Uterus (tissue), 3 donors: ENCODE measurements at regions not wholly inside any gene's neighbourhood (a gene's known extent, or its start where the extent isn't known, plus 50 kb on each side); places are given as distances from the start of the nearest gene placed in this dataset.
"Not testable (repeated sequence)": the region's sequence is repeated elsewhere in the genome, so short reads cannot be mapped to it uniquely, and the experiment has no call there.

Source experiments
- DNase-seq, 2 donors: peaks; one replicate each; pipeline ENCODE4 v3.0.0-alpha.2; 2019 to 2020
- H3K27ac ChIP-seq, 2 donors: fragments of 200-600 bp; sonication (generic); 1 replicate in 1 of 2; 2 replicates in 1 of 2; pipeline ENCODE4 v1.5.1; 2016 to 2018
- H3K27me3 ChIP-seq, 2 donors: fragments of 200-600 bp; sonication (generic); one replicate each; pipeline ENCODE4 v1.5.1; 2018 to 2019; ENCODE audit warnings: control low read depth in 1 of 2
- H3K36me3 ChIP-seq, 2 donors: fragments of 200-600 bp; sonication (generic); one replicate each; pipeline ENCODE4 v1.5.1; 2019; ENCODE audit warnings: control low read depth in 1 of 2
- H3K4me1 ChIP-seq, 2 donors: fragments of 200-600 bp; sonication (generic); one replicate each; pipeline ENCODE4 v1.5.1; 2018 to 2019; ENCODE audit warnings: control low read depth in 1 of 2
- H3K4me3 ChIP-seq, 2 donors: fragments of 200-600 bp; sonication (generic); 1 replicate in 1 of 2; 2 replicates in 1 of 2; pipeline ENCODE4 v1.5.1; 2018 to 2019; ENCODE audit warnings: mild to moderate bottlenecking in 1 of 2
- H3K9me3 ChIP-seq, 2 donors: fragments of 200-600 bp; sonication (generic); one replicate each; pipeline ENCODE4 v1.5.1; 2019; ENCODE audit warnings: control low read depth in 1 of 2
- POLR2A ChIP-seq, 2 donors: fragments of 450-650 bp; IDR thresholded peaks; one replicate each; pipeline ENCODE4 v1.6.1; 2016; ENCODE audit warnings: antibody characterized with exemption in 2 of 2, mild to moderate bottlenecking in 1 of 2, moderate library complexity in 1 of 2
- intact Hi-C: fragments of 100-400 bp; cut with DNase I; formaldehyde crosslinking; loops from one replicate; pipeline ENCODE4 v1.15.1; 2023; ENCODE audit warnings: low total_unique reads
- TF ChIP-seq, protein P1 (sequence below), 4 experiments: fragments of 200-600 bp in 2 of 4; fragments of 450-650 bp in 2 of 4; sonication (generic) in 2 of 4; IDR thresholded peaks; one replicate each; pipeline ENCODE4 v1.5.1; 2016 to 2019; ENCODE audit warnings: antibody characterized with exemption in 4 of 4, mild to moderate bottlenecking in 2 of 4, moderate library complexity in 1 of 4
- donor health status: DM: yes; HTN: yes; CAD: no.

DNA sequence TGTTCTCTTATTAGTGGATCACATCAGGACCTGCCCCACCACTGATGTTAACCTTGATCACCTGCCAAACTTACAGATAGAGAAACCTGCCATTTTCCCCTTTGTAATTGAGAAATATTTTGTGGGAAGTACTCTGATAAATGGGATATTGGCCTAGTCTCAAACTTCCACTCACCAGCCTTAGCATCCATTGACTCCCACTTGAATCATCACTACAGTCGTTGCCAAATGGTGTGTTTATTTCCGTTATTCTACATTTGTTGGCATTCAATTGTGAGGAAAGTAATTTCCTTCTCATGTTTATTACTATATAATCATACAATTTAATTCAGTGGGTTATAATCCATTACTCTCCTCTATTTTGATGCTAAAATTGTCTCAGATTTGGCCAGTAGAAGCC, 156.4 kb upstream of the CXCL13 start:
- intact Hi-C loops, result no loop called here
- DNase-seq, result no peak
- Histone ChIP-seq H3K4me1 (no peaks in the 10 kb centered on the region), H3K36me3 (no peaks in the 10 kb centered on the region), H3K27me3 (no peaks in the 10 kb centered on the region), H3K27ac (no peak overlapping the region), H3K4me3 (no peak overlapping the region), H3K9me3 (no peaks in the 10 kb centered on the region)
- TF ChIP-seq, protein P1, sequence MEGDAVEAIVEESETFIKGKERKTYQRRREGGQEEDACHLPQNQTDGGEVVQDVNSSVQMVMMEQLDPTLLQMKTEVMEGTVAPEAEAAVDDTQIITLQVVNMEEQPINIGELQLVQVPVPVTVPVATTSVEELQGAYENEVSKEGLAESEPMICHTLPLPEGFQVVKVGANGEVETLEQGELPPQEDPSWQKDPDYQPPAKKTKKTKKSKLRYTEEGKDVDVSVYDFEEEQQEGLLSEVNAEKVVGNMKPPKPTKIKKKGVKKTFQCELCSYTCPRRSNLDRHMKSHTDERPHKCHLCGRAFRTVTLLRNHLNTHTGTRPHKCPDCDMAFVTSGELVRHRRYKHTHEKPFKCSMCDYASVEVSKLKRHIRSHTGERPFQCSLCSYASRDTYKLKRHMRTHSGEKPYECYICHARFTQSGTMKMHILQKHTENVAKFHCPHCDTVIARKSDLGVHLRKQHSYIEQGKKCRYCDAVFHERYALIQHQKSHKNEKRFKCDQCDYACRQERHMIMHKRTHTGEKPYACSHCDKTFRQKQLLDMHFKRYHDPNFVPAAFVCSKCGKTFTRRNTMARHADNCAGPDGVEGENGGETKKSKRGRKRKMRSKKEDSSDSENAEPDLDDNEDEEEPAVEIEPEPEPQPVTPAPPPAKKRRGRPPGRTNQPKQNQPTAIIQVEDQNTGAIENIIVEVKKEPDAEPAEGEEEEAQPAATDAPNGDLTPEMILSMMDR (IDR thresholded peaks at IDR 0.05), result no peak
- TF ChIP-seq POLR2A (IDR thresholded peaks at IDR 0.05), result no peak

DNA sequence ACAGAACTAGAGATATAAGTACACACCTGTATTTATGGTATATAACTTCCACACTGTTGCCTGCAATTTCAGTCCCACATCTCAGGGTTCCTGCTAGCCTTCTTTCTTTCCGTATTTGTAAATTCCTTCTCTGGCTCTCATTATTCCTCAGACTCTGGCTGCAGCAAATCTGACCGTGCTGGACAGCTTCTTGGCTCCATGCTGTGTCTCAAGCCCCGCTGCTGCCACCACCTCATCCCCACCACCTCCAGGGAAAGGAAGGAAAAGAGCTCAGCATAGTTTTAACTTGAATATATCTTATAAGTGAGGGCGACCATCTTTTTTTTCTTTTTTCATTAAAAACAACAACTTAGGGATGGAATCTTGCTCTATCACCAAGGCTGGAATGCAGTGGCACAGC, 155.6 kb upstream of the CXCL13 start:
- no peaks in the 10 kb centered on the region for H3K36me3 ChIP-seq
- intact Hi-C loops, result no loop called here
- no peak overlapping the region for H3K4me3 ChIP-seq
- no peak overlapping the region for H3K27ac ChIP-seq
- TF ChIP-seq POLR2A (IDR thresholded peaks at IDR 0.05), result no peak
- no peak for DNase-seq
- no peaks in the 10 kb centered on the region for H3K9me3 ChIP-seq
- H3K27me3 ChIP-seq, result no peaks in the 10 kb centered on the region
- no peaks in the 10 kb centered on the region for H3K4me1 ChIP-seq

DNA sequence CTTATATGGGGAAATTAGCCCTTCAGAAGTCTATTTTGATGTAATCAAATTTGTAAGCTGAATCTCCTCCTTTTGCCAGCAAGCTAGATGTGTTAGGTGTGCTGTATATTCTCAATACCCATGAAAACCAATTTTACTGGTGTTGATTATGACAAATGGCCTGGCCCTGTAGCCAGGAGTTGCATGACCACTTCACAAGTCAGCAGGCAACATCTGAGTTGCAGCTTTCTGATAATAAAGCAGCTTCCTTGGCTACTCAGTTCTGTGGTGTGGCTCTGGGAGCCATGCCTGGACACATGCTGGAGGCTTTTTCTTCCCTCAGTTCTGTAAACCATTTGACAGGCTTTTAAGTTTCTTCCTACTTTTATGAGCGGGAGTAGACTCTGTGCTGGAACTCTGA, 154.1 kb upstream of the CXCL13 start:
- no peaks in the 10 kb centered on the region for H3K27me3 ChIP-seq
- no peak for DNase-seq
- H3K4me1 ChIP-seq, result no peaks in the 10 kb centered on the region
- H3K4me3 ChIP-seq, result no peak overlapping the region
- no peaks in the 10 kb centered on the region for H3K36me3 ChIP-seq
- no peaks in the 10 kb centered on the region for H3K9me3 ChIP-seq
- TF ChIP-seq, protein P1 (IDR thresholded peaks at IDR 0.05), result no peak
- no peak for TF ChIP-seq POLR2A (IDR thresholded peaks at IDR 0.05)
- intact Hi-C loops, result no loop called here
- no peak overlapping the region for H3K27ac ChIP-seq

DNA sequence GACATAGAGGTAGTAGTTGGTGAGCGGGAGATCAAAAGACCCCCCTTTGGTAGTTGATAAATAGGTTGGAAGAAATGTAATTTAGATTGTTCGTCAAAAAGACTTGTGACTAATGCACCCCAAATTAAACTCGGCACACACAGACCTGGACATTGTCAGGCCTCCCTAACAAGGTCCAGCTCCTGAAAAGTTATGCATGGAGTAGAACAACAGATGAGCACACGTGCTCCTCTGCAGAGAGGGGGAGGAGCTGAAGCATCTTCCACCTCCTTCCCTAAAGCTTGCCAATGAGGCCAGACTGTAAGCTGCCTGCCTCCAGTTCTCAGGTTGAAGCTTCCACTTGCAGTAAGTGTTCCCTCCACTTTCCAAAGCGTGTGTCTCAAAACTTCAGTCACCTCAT, 153.5 kb upstream of the CXCL13 start:
- H3K27ac ChIP-seq, H3K4me1 ChIP-seq, H3K27me3 ChIP-seq, DNase-seq, H3K4me3 ChIP-seq, H3K9me3 ChIP-seq, intact Hi-C loops, H3K36me3 ChIP-seq: not testable (repeated sequence)

DNA sequence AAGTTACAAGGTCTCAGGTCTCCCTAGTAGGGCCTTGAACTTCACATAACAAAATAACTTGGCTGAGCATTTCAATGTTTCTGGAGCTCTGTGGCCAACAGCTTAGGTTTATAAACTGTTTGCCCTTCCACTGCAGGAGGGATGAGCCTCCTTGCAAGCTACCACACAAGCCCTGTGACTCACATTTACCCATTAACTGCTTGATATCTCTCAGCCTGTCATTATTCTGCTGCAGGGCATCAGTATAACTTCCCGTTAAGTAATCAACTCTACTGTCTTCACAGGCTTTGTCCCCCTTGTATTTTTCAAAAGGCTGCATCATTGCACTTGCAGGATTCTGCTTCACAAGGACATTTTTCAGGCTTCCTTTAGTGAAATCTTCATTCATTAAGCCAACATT, 151.7 kb upstream of the CXCL13 start:
- Histone ChIP-seq H3K4me3 (no peak overlapping the region), H3K9me3 (no peaks in the 10 kb centered on the region), H3K36me3 (no peaks in the 10 kb centered on the region), H3K27ac (no peak overlapping the region), H3K4me1 (no peaks in the 10 kb centered on the region), H3K27me3 (no peaks in the 10 kb centered on the region)
- no peak for TF ChIP-seq POLR2A (IDR thresholded peaks at IDR 0.05)
- TF ChIP-seq, protein P1 (IDR thresholded peaks at IDR 0.05), result no peak
- DNase-seq, result no peak
- intact Hi-C loops, result no loop called here

DNA sequence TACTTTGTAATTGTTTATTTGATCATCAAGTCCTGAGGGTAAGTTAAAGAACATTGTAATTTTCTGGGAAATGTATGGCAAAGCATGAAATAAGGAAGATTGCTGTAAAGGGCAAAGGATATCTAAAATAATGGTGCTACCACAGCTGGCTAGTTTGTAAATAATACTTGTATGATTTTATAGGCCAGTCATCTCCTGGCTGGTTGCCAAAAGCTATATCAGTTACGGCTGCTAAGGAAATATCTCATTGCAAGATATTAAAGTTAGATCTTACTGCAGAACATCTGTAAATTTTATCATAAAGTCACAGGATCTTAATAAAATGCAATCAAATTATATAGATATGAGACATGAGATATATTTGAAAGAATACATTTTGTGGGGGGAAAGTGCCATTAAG, 150.8 kb upstream of the CXCL13 start:
- no peak for TF ChIP-seq POLR2A (IDR thresholded peaks at IDR 0.05)
- TF ChIP-seq, protein P1 (IDR thresholded peaks at IDR 0.05), result no peak
- Histone ChIP-seq H3K27me3 (no peaks in the 10 kb centered on the region), H3K9me3 (no peaks in the 10 kb centered on the region), H3K4me1 (no peaks in the 10 kb centered on the region), H3K27ac (no peak overlapping the region), H3K4me3 (no peak overlapping the region), H3K36me3 (no peaks in the 10 kb centered on the region)
- DNase-seq, result no peak
- intact Hi-C loops, result no loop called here

DNA sequence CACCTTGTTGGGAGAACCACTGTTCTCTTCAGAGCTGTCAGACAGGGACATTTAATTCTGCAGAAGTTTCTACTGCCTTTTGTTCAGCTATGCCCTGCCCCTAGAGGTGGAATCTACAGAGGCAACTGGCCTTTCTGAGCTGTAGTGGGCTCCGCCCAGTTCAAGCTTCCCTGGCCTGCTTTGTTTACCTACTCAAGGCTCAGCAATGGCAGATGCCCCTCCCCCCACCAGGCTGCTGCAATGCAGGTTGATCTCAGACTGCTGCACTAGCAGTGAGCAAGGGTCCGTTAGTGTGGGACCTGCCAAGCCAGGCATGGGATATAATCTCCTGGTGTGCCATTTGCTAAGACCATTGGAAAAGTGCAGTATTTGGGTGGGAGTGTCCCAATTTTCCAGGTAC, 141.5 kb upstream of the CXCL13 start:
- H3K36me3 ChIP-seq, DNase-seq, H3K4me3 ChIP-seq, H3K9me3 ChIP-seq, H3K27ac ChIP-seq, H3K4me1 ChIP-seq, H3K27me3 ChIP-seq, intact Hi-C loops: not testable (repeated sequence)
